ENCODE measurements at regions not wholly inside any gene's neighbourhood (a gene's known extent, or its start where the extent isn't known, plus 50 kb on each side); places are given as distances from the start of the nearest gene placed in this dataset.

- H3K9me2 ChIP-seq (ENCODE audit: insufficient read depth) = no peaks in the 10 kb centered on the region
- H3K79me2 ChIP-seq (ENCODE audit: low read depth) = no peaks in the 10 kb centered on the region
- H2AFZ ChIP-seq = no peak overlapping the region
- H3K4me3 ChIP-seq = no peak overlapping the region
- no peaks in the 10 kb centered on the region; the same call in 1 of the 2 replicates for H3K9me3 ChIP-seq (ENCODE audit: insufficient read depth, low read depth)
- BruUV-seq (replicated peaks) = no TSS peak
- H3K27ac ChIP-seq = no peak overlapping the region
- peaks cover 4% of the 10 kb centered on the region; the same call in 1 of the 2 replicates for H3K27me3 ChIP-seq (ENCODE audit: insufficient read depth, low read depth)
- H3F3A ChIP-seq (ENCODE audit: insufficient read depth, low read depth) = no peaks in the 10 kb centered on the region
- ChIA-PET CTCF (no interaction called here), POLR2A (ENCODE audit: unreplicated experiment) (no interaction called here)
- H3K36me3 ChIP-seq (ENCODE audit: low read depth) = no peaks in the 10 kb centered on the region
- TF ChIP-seq EZH2 (IDR thresholded peaks at IDR 0.05; ENCODE audit: low read depth) (no peak), CTCF (conservative IDR thresholded peaks at IDR 0.05) (no peak)
- no peaks in the 10 kb centered on the region for H4K20me1 ChIP-seq (ENCODE audit: insufficient read depth)
- H3K4me2 ChIP-seq = no peak overlapping the region
- intact Hi-C loops (cut with micrococcal nuclease; ENCODE audit: unreplicated experiment) = no loop called here
- no peak for DNase-seq
- H3K4me1 ChIP-seq (replicated peaks; ENCODE audit: insufficient read depth) = no peaks in the 10 kb centered on the region
Observed at GRCh38 chr19:28283592-28283991, 929.4 kb downstream of the UQCRFS1 start.

GRCh38 chr19:28281676-28282075 lies 931.3 kb downstream of the UQCRFS1 start:
- no peaks in the 10 kb centered on the region for H3K9me2 ChIP-seq (ENCODE audit: insufficient read depth)
- no peaks in the 10 kb centered on the region; the same call in 1 of the 2 replicates for H3K9me3 ChIP-seq (ENCODE audit: insufficient read depth, low read depth)
- intact Hi-C loops (cut with micrococcal nuclease; ENCODE audit: unreplicated experiment) = no loop called here
- no peaks in the 10 kb centered on the region for H3F3A ChIP-seq (ENCODE audit: insufficient read depth, low read depth)
- H3K4me2 ChIP-seq = no peak overlapping the region
- H2AFZ ChIP-seq = no peak overlapping the region
- H3K36me3 ChIP-seq (ENCODE audit: low read depth) = no peaks in the 10 kb centered on the region
- no peaks in the 10 kb centered on the region for H3K4me1 ChIP-seq (replicated peaks; ENCODE audit: insufficient read depth)
- CTCF ChIA-PET = no interaction called here
- H3K27me3 ChIP-seq (ENCODE audit: insufficient read depth, low read depth) = peaks cover 4% of the 10 kb centered on the region; the same call in 1 of the 2 replicates
- no peak overlapping the region for H3K27ac ChIP-seq
- H3K4me3 ChIP-seq = no peak overlapping the region
- DNase-seq = no peak
- no peaks in the 10 kb centered on the region for H4K20me1 ChIP-seq (ENCODE audit: insufficient read depth)
- BruUV-seq (replicated peaks) = no TSS peak
- POLR2A ChIA-PET (ENCODE audit: unreplicated experiment) = no interaction called here
- no peaks in the 10 kb centered on the region for H3K79me2 ChIP-seq (ENCODE audit: low read depth)
- TF ChIP-seq CTCF (conservative IDR thresholded peaks at IDR 0.05) (no peak), EZH2 (IDR thresholded peaks at IDR 0.05; ENCODE audit: low read depth) (no peak)

GRCh38 chr19:28264556-28264955 lies 948.4 kb downstream of the UQCRFS1 start:
- CTCF ChIA-PET = no interaction called here
- intact Hi-C loops (cut with micrococcal nuclease; ENCODE audit: unreplicated experiment) = no loop called here

More at GRCh38 chr19:28264556-28264955, 948.4 kb downstream of the UQCRFS1 start:
- 0 out of 2 replicates have a peak, but pooled peaks cover 3% of the 10 kb centered on the region for H4K20me1 ChIP-seq (ENCODE audit: insufficient read depth)
- no peak overlapping the region for H2AFZ ChIP-seq
- no peaks in the 10 kb centered on the region for H3K36me3 ChIP-seq (ENCODE audit: low read depth)
- no peaks in the 10 kb centered on the region for H3F3A ChIP-seq (ENCODE audit: insufficient read depth, low read depth)
- no peak overlapping the region for H3K4me3 ChIP-seq
- H3K9me2 ChIP-seq (ENCODE audit: insufficient read depth) = no peaks in the 10 kb centered on the region
- H3K27me3 ChIP-seq (ENCODE audit: insufficient read depth, low read depth) = no peaks in the 10 kb centered on the region
- no TSS peak for BruUV-seq (replicated peaks)
- no peaks in the 10 kb centered on the region for H3K4me1 ChIP-seq (replicated peaks; ENCODE audit: insufficient read depth)
- no peak overlapping the region for H3K4me2 ChIP-seq
- no peaks in the 10 kb centered on the region for H3K9me3 ChIP-seq (ENCODE audit: insufficient read depth, low read depth)
- TF ChIP-seq EZH2 (IDR thresholded peaks at IDR 0.05; ENCODE audit: low read depth) (no peak), CTCF (conservative IDR thresholded peaks at IDR 0.05) (no peak)
- no peak overlapping the region for H3K27ac ChIP-seq
- POLR2A ChIA-PET (ENCODE audit: unreplicated experiment) = no interaction called here
- DNase-seq = no peak
- no peaks in the 10 kb centered on the region for H3K79me2 ChIP-seq (ENCODE audit: low read depth)

Measured in PC-9 (cell line).